ENCODE measurements at regions not wholly inside any gene's neighbourhood (a gene's known extent, or its start where the extent isn't known, plus 50 kb on each side); places are given as distances from the start of the nearest gene placed in this dataset.
"Not testable (repeated sequence)": the region's sequence is repeated elsewhere in the genome, so short reads cannot be mapped to it uniquely, and the experiment has no call there.

- Histone ChIP-seq H3K27ac (no peak overlapping the region), H3K4me3 (no peak overlapping the region)
Measured at GRCh38 chr6:119436583-119436982, 87.0 kb upstream of the MAN1A1 start.

GRCh38 chr6:119431799-119432198 lies 82.2 kb upstream of the MAN1A1 start:
- H3K27ac ChIP-seq = no peak overlapping the region
- no peak overlapping the region for H3K4me3 ChIP-seq

GRCh38 chr6:119430805-119431204 lies 81.2 kb upstream of the MAN1A1 start:
- Histone ChIP-seq H3K27ac (no peak overlapping the region), H3K4me3 (no peak overlapping the region)

- Histone ChIP-seq H3K27ac (no peak overlapping the region), H3K4me3 (no peak overlapping the region)
Measured at GRCh38 chr6:119428633-119429032, 79.1 kb upstream of the MAN1A1 start.

GRCh38 chr6:119426619-119427018 lies 77.1 kb upstream of the MAN1A1 start:
- H3K4me3 ChIP-seq = no peak overlapping the region
- H3K27ac ChIP-seq = no peak overlapping the region

GRCh38 chr6:119423996-119424395 lies 74.4 kb upstream of the MAN1A1 start:
- no peak overlapping the region for H3K4me3 ChIP-seq
- H3K27ac ChIP-seq = no peak overlapping the region

- not testable (repeated sequence) for H3K4me3 ChIP-seq, H3K27ac ChIP-seq
Measured at GRCh38 chr6:119418084-119418483, 68.5 kb upstream of the MAN1A1 start.

- H3K4me3 ChIP-seq = no peak overlapping the region
- no peak overlapping the region for H3K27ac ChIP-seq
Measured at GRCh38 chr6:119407156-119407555, 57.6 kb upstream of the MAN1A1 start.

GRCh38 chr6:119405114-119405513 lies 55.6 kb upstream of the MAN1A1 start:
- not testable (repeated sequence) for H3K4me3 ChIP-seq, H3K27ac ChIP-seq
